Activated naive CD4-positive, alpha-beta T cell treated with anti-CD3 and anti-CD28 coated beads for 36 hours (primary cell): ENCODE measurements at regions not wholly inside any gene's neighbourhood (a gene's known extent, or its start where the extent isn't known, plus 50 kb on each side); places are given as distances from the start of the nearest gene placed in this dataset.

Source experiments
- CTCF ChIA-PET: fragments of 350-600 bp; sonication (Branson Sonifier 250); formaldehyde crosslinking; loops from one replicate; lab custom pipeline; 2021; ENCODE audit warnings: antibody characterized with exemption; lab: Charles Lee
- DNase-seq: peaks from one replicate; pipeline ENCODE4 v3.0.0-alpha.2; 2020
- H3K27ac Mint-ChIP-seq: one replicate; pipeline ENCODE4 v1.8.0; 2021; ENCODE audit warnings: mild to moderate bottlenecking, mixed read lengths
- H3K27me3 Mint-ChIP-seq: one replicate; pipeline ENCODE4 v1.8.0; 2021; ENCODE audit warnings: low read depth, mixed read lengths
- H3K36me3 Mint-ChIP-seq: one replicate; pipeline ENCODE4 v1.8.0; 2021; ENCODE audit warnings: low read depth, mixed read lengths
- H3K4me1 Mint-ChIP-seq: one replicate; pipeline ENCODE4 v1.8.0; 2021; ENCODE audit warnings: low read depth, mixed read lengths
- H3K4me3 Mint-ChIP-seq: one replicate; pipeline ENCODE4 v1.8.0; 2021; ENCODE audit warnings: mild to moderate bottlenecking, moderate library complexity, mixed read lengths
- H3K9me3 Mint-ChIP-seq: one replicate; pipeline ENCODE4 v1.8.0; 2021; ENCODE audit warnings: mixed read lengths
- intact Hi-C: fragments of 100-400 bp; cut with micrococcal nuclease; formaldehyde crosslinking; loops from one replicate; pipeline ENCODE4 v1.15.1; 2023

GRCh38 chr5:120886351-120886860 is 422.3 kb downstream of the PRR16 start:
- no peak overlapping the region for H3K4me3 Mint-ChIP-seq

GRCh38 chr5:120895660-120896059 is 431.6 kb downstream of the PRR16 start:
- peaks cover 1% of the 10 kb centered on the region for H3K9me3 Mint-ChIP-seq
- no peaks in the 10 kb centered on the region for H3K4me1 Mint-ChIP-seq
- H3K36me3 Mint-ChIP-seq: no peaks in the 10 kb centered on the region
- CTCF ChIA-PET: interaction anchor here (0.7 kb wide), 1 partner anchor 60 kb away, joined by 3 read pairs; no protein-coding TSS in a partner anchor
- H3K27me3 Mint-ChIP-seq: no peaks in the 10 kb centered on the region
- no peak for DNase-seq
- intact Hi-C loops: no loop called here
- H3K4me3 Mint-ChIP-seq: no peak overlapping the region
- no peak overlapping the region for H3K27ac Mint-ChIP-seq

More at GRCh38 chr5:120886351-120886860, 422.3 kb downstream of the PRR16 start:
- peaks cover 1% of the 10 kb centered on the region for H3K9me3 Mint-ChIP-seq
- no peak overlapping the region for H3K27ac Mint-ChIP-seq
- CTCF ChIA-PET: no interaction called here
- H3K27me3 Mint-ChIP-seq: no peaks in the 10 kb centered on the region
- H3K36me3 Mint-ChIP-seq: no peaks in the 10 kb centered on the region
- no peaks in the 10 kb centered on the region for H3K4me1 Mint-ChIP-seq
- DNase-seq: no peak
- intact Hi-C loops: no loop called here

- Mint-ChIP-seq H3K4me1 (no peaks in the 10 kb centered on the region), H3K9me3 (peaks cover 3% of the 10 kb centered on the region), H3K27me3 (no peaks in the 10 kb centered on the region), H3K36me3 (no peaks in the 10 kb centered on the region), H3K27ac (no peak overlapping the region), H3K4me3 (no peak overlapping the region)
- CTCF ChIA-PET: no interaction called here
- DNase-seq: no peak
- intact Hi-C loops: no loop called here
Observed at GRCh38 chr5:120901199-120901598, 437.1 kb downstream of the PRR16 start.

- CTCF ChIA-PET: no interaction called here
- peaks cover 5% of the 10 kb centered on the region for H3K9me3 Mint-ChIP-seq
- H3K27ac Mint-ChIP-seq: no peak overlapping the region
- no peak for DNase-seq
- H3K4me1 Mint-ChIP-seq: no peaks in the 10 kb centered on the region
- no peak overlapping the region for H3K4me3 Mint-ChIP-seq
- no peaks in the 10 kb centered on the region for H3K27me3 Mint-ChIP-seq
- no peaks in the 10 kb centered on the region for H3K36me3 Mint-ChIP-seq
- intact Hi-C loops: no loop called here
Observed at GRCh38 chr5:120907953-120908352, 443.9 kb downstream of the PRR16 start.

- H3K27me3 Mint-ChIP-seq: no peaks in the 10 kb centered on the region
Observed at GRCh38 chr5:120910629-120911028, 446.5 kb downstream of the PRR16 start.

GRCh38 chr5:120913396-120913795 is 449.3 kb downstream of the PRR16 start:
- no peak overlapping the region for H3K4me3 Mint-ChIP-seq
- H3K27ac Mint-ChIP-seq: no peak overlapping the region
- no peaks in the 10 kb centered on the region for H3K4me1 Mint-ChIP-seq
- H3K27me3 Mint-ChIP-seq: no peaks in the 10 kb centered on the region
- intact Hi-C loops: no loop called here
- H3K9me3 Mint-ChIP-seq: peaks cover 3% of the 10 kb centered on the region
- no peak for DNase-seq
- no peaks in the 10 kb centered on the region for H3K36me3 Mint-ChIP-seq
- CTCF ChIA-PET: no interaction called here

More at GRCh38 chr5:120910629-120911028, 446.5 kb downstream of the PRR16 start:
- H3K4me1 Mint-ChIP-seq: no peaks in the 10 kb centered on the region
- no peaks in the 10 kb centered on the region for H3K36me3 Mint-ChIP-seq
- CTCF ChIA-PET: no interaction called here
- no peak for DNase-seq
- intact Hi-C loops: no loop called here
- no peak overlapping the region for H3K27ac Mint-ChIP-seq
- no peak overlapping the region for H3K4me3 Mint-ChIP-seq
- H3K9me3 Mint-ChIP-seq: peaks cover 2% of the 10 kb centered on the region

GRCh38 chr5:120917214-120917758 is 453.2 kb downstream of the PRR16 start:
- DNase-seq: no peak
- no peaks in the 10 kb centered on the region for H3K4me1 Mint-ChIP-seq
- H3K4me3 Mint-ChIP-seq: no peak overlapping the region
- intact Hi-C loops: no loop called here
- no peaks in the 10 kb centered on the region for H3K27me3 Mint-ChIP-seq
- CTCF ChIA-PET: no interaction called here
- peaks cover 1% of the 10 kb centered on the region for H3K9me3 Mint-ChIP-seq
- no peak overlapping the region for H3K27ac Mint-ChIP-seq
- H3K36me3 Mint-ChIP-seq: no peaks in the 10 kb centered on the region

- no peak for DNase-seq
- intact Hi-C loops: no loop called here
- CTCF ChIA-PET: no interaction called here
- H3K36me3 Mint-ChIP-seq: no peaks in the 10 kb centered on the region
- no peak overlapping the region for H3K27ac Mint-ChIP-seq
- H3K27me3 Mint-ChIP-seq: no peaks in the 10 kb centered on the region
- H3K4me3 Mint-ChIP-seq: no peak overlapping the region
- peaks cover 1% of the 10 kb centered on the region for H3K9me3 Mint-ChIP-seq
- no peaks in the 10 kb centered on the region for H3K4me1 Mint-ChIP-seq
Observed at GRCh38 chr5:120919017-120919416, 454.9 kb downstream of the PRR16 start.

- intact Hi-C loops: no loop called here
- CTCF ChIA-PET: no interaction called here
- Mint-ChIP-seq H3K27me3 (no peaks in the 10 kb centered on the region), H3K9me3 (peaks cover 1% of the 10 kb centered on the region), H3K36me3 (no peaks in the 10 kb centered on the region), H3K4me1 (no peaks in the 10 kb centered on the region), H3K27ac (no peak overlapping the region), H3K4me3 (no peak overlapping the region)
- DNase-seq: no peak
Observed at GRCh38 chr5:120923026-120923425, 458.9 kb downstream of the PRR16 start.

GRCh38 chr5:120926471-120926870 is 462.4 kb downstream of the PRR16 start:
- H3K36me3 Mint-ChIP-seq: no peaks in the 10 kb centered on the region
- no peak for DNase-seq
- CTCF ChIA-PET: no interaction called here
- H3K4me3 Mint-ChIP-seq: no peak overlapping the region
- H3K27ac Mint-ChIP-seq: no peak overlapping the region
- no peaks in the 10 kb centered on the region for H3K27me3 Mint-ChIP-seq
- H3K4me1 Mint-ChIP-seq: no peaks in the 10 kb centered on the region
- H3K9me3 Mint-ChIP-seq: no peaks in the 10 kb centered on the region
- intact Hi-C loops: no loop called here

- Mint-ChIP-seq H3K27ac (no peak overlapping the region), H3K4me1 (no peaks in the 10 kb centered on the region)
Observed at GRCh38 chr5:120927950-120928530, 463.9 kb downstream of the PRR16 start.

GRCh38 chr5:120932480-120932879 is 468.4 kb downstream of the PRR16 start:
- H3K27me3 Mint-ChIP-seq: no peaks in the 10 kb centered on the region
- peaks cover 6% of the 10 kb centered on the region for H3K9me3 Mint-ChIP-seq
- H3K4me3 Mint-ChIP-seq: no peak overlapping the region
- no peak overlapping the region for H3K27ac Mint-ChIP-seq
- H3K4me1 Mint-ChIP-seq: no peaks in the 10 kb centered on the region
- no peaks in the 10 kb centered on the region for H3K36me3 Mint-ChIP-seq
- DNase-seq: no peak
- intact Hi-C loops: no loop called here
- CTCF ChIA-PET: no interaction called here

More at GRCh38 chr5:120927950-120928530, 463.9 kb downstream of the PRR16 start:
- Mint-ChIP-seq H3K9me3 (peaks cover 2% of the 10 kb centered on the region), H3K27me3 (no peaks in the 10 kb centered on the region), H3K36me3 (no peaks in the 10 kb centered on the region), H3K4me3 (no peak overlapping the region)
- no peak for DNase-seq
- CTCF ChIA-PET: no interaction called here
- intact Hi-C loops: no loop called here

- no peaks in the 10 kb centered on the region for H3K4me1 Mint-ChIP-seq
- no peak overlapping the region for H3K4me3 Mint-ChIP-seq
- peaks cover 6% of the 10 kb centered on the region for H3K9me3 Mint-ChIP-seq
- CTCF ChIA-PET: no interaction called here
- no peaks in the 10 kb centered on the region for H3K36me3 Mint-ChIP-seq
- intact Hi-C loops: no loop called here
- no peak overlapping the region for H3K27ac Mint-ChIP-seq
- no peak for DNase-seq
- no peaks in the 10 kb centered on the region for H3K27me3 Mint-ChIP-seq
Observed at GRCh38 chr5:120934031-120934430, 469.9 kb downstream of the PRR16 start.
